SH-SY5Y (cell line): ENCODE measurements at regions not wholly inside any gene's neighbourhood (a gene's known extent, or its start where the extent isn't known, plus 50 kb on each side); places are given as distances from the start of the nearest gene placed in this dataset.

ENCODE experiments used
- GATA2 ChIP-seq: IDR thresholded peaks from 2 replicates; pipeline ENCODE4 v1.6.1; 2011; ENCODE audit warnings: mild to moderate bottlenecking, low read depth, low read length
- GATA3 ChIP-seq: IDR thresholded peaks from 2 replicates; pipeline ENCODE4 v1.6.1; 2011; ENCODE audit warnings: low read depth, mild to moderate bottlenecking, low read length, moderate library complexity

DNA sequence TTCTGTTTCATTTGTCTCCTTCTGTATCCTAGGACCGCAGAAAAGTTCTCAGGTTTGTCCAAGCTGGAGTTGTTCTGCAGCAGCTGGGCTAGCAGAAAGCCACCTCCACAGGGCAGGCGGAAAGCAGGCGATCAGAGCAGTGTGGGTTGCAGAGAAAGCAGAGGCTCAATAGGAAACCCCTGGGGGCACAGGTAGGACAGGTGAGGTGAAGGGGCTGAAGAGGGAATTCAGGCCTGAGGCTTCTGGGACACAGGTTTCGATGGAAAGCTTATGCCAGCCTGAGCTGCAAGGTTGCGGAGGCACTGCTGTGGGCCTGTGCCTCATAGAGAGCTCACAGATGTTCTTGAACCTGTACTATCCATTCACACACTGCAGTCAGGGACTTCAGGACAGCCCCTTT is 194.9 kb upstream of the TPK1 start:
- TF ChIP-seq GATA2 (no peak), GATA3 (no peak)

- TF ChIP-seq GATA3 (no peak), GATA2 (no peak)
Observed at GRCh38 chr7:145020454-145020853, 184.6 kb upstream of the TPK1 start.

DNA sequence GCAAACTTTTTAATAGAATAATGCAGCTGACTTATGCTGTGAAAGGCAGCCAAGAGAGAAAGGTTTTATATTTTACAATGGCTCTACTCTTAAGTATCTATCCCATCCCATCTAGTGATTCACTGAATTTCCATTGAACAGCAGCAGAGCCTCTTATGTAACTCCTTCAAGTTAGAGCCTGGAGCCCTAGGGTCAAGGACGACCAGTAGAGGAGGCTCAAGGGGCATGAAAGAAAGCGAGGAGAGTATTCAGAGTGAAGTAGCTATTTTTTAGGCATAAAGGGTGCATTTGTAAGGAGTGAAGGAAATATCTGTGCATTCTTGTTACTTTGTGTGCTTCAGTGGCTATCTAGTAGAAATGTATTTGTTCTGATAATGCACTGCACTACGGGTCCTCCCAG is 180.2 kb upstream of the TPK1 start:
- TF ChIP-seq GATA2 (no peak), GATA3 (no peak)

- TF ChIP-seq GATA3: no peak
- no peak for TF ChIP-seq GATA2
Observed at GRCh38 chr7:145009876-145010275, 174.0 kb upstream of the TPK1 start.

DNA sequence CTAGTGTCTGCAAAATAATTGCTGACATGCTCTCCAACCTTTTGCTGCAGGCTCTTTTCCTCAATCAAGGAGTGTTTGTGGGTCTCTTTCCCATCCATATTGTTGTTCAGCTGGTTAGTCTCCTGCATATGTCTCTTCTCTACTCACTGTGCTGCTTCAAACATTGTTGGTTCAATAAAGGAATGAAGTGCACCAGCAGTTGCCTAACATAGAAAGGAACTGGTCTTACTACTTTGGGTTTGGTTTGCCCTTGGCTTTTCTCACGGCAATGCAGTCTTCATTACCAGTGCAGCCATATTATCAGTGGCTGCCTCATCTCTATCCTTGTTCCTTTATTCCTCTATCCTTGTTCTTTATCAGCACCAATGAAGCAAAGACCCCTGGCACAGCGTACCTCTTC is 169.7 kb upstream of the TPK1 start:
- TF ChIP-seq GATA2 (no peak), GATA3 (no peak)

DNA sequence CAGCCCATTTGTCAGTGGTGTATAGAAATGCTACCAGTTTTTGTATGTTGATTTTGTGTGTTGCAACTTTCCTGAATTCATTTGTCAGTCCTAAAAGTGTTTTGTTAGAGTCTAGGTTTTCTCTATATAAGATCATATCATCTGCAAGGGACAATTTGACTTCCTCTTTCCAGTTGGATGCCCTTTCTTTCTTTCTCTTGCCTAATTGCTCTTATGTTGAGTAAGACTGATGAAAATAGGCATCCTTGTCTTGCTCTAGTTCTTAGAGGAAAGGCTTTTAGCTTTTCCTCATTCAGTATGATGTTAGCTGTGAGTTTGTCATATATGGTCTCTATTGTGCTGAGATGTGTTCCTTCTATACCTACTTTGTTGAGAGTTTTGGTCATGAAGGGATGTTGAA is 161.7 kb upstream of the TPK1 start:
- no peak for TF ChIP-seq GATA2
- no peak for TF ChIP-seq GATA3

DNA sequence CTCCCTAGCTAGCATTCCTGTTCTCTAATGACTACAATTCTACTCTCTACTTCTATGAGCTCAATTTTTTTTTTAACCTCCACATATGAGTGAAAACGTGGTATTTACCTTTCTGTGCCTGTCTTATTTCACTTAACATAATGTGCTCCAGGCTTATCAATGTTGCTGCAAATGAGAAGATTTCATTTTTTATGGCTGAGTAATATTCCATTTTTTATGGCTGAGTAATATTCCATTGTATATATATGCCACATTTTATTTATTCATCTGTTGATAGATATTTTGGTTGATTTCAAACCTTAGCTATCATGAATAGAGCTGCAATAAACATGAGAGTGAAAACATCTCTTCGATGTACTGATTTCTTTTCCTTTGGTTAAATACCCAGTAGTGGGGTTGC is 159.6 kb upstream of the TPK1 start:
- TF ChIP-seq GATA3: no peak
- TF ChIP-seq GATA2: no peak

GRCh38 chr7:144991041-144991440 is 155.2 kb upstream of the TPK1 start:
- TF ChIP-seq GATA2 (no peak), GATA3 (no peak)

DNA sequence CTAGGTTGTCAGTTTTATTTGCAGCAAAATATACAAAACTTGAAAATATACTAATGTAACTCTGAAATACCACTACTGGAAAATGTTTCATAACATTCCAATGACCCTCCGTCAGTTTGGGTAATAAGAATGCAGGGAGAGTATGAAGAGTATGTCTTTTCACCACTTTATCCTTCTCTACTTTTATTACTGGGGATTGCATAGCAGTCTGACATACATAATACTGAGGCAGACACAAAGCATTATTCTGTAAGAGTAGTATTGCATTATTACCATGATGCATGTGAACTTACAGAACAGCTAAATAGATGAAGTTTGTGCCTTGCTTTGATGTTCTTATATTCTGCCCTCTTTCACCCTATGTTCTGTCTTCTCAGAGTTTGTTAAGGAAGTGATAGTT is 151.8 kb upstream of the TPK1 start:
- no peak for TF ChIP-seq GATA2
- TF ChIP-seq GATA3: no peak

DNA sequence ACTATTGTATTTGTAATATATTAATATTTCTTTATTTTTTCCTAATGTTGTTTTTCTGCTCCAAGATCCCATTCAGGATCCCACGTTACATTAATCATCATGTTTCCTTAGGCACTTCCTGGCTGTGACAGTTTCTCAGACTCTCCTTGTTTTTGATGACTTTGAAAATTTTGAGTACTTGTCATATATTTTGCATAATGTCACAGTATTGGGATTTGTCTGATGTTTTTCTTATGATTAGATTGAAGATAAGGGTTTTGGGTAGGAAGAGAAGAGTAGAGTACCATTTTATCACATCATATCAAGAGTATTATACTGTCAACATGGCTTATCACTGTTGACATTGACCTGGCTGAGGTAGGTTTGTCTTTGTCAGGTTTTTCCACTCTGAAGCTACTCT is 146.3 kb upstream of the TPK1 start:
- TF ChIP-seq GATA3: no peak
- no peak for TF ChIP-seq GATA2

- TF ChIP-seq GATA3: no peak
- no peak for TF ChIP-seq GATA2
Observed at GRCh38 chr7:144975882-144976281, 140.0 kb upstream of the TPK1 start.

GRCh38 chr7:144969787-144970186 is 133.9 kb upstream of the TPK1 start:
- TF ChIP-seq GATA3: no peak
- TF ChIP-seq GATA2: no peak

DNA sequence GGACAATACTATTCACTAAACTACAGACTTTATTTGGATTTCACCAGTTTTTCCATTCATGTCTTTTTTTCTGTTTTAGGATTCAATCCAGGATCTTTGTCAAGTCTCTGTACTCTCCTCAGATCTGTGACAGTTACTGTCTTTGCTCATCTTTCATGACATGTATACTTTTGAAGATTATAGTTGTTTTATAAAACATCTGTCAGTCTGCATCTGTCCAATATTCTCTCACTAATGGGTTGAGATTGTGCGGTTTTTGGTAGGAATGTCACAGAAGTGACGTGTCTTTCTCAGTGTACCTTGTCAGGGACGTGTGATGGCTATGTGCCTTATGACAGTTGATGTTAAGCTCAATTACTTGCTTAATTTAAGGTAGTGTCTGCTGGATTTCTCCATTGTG is 124.9 kb upstream of the TPK1 start:
- no peak for TF ChIP-seq GATA2
- TF ChIP-seq GATA3: no peak

- TF ChIP-seq GATA3 (no peak), GATA2 (no peak)
Observed at GRCh38 chr7:144957998-144958397, 122.1 kb upstream of the TPK1 start.

DNA sequence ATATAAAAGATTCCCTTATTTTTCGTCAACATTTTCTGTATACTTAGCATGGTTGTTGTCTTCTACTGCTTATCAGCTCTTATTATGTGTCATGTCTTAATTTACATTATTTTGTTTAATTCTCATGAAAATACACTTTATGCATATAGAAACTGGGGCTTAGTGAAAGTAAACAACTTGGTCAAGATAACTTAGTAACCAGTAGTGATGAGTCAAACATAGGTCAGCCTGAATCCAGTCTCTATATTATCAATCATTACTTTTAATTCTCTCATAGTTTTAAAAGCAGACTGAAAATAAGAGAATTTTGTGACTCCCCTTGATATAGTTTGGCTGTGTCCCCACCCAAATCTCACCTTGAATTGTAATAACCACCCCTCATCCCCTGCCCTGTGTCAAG is 119.6 kb upstream of the TPK1 start:
- TF ChIP-seq GATA2: no peak
- no peak for TF ChIP-seq GATA3

DNA sequence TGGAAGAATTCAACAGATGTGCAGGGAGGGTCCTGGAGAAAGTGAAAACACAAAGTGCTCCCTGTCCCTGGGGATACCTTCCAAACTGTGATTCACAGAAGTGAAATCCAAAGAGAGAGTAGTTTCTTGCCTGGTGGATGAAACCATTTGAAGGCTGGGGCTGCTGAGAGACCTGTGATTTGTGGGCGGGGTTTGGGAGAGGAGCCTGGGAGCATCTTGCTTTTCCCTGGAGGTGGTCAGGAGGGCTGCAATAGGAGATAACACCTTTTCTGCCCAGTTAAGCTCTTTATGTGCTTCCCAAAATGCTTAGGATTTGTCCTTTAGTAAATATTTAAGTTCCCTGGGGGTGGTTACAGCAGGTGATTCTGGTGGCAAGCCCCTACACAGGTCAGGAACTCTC is 105.3 kb upstream of the TPK1 start:
- TF ChIP-seq GATA3 (no peak), GATA2 (no peak)
